HG03139 (cell line): ENCODE measurements at regions not wholly inside any gene's neighbourhood (a gene's known extent, or its start where the extent isn't known, plus 50 kb on each side); places are given as distances from the start of the nearest gene placed in this dataset.

ENCODE experiments used
- ATAC-seq: cut with Tn5 transposase; IDR thresholded peaks from one replicate; pipeline ENCODE4 v1.9.1; 2021; ENCODE audit not compliant: unreplicated experiment

- ATAC-seq: no peak
Observed at GRCh38 chr2:43129676-43130547, 96.5 kb downstream of the ZFP36L2 start.

GRCh38 chr2:43128559-43128955 is 97.8 kb downstream of the ZFP36L2 start:
- ATAC-seq: no peak

- ATAC-seq: no peak
Observed at GRCh38 chr2:43127941-43128558, 98.4 kb downstream of the ZFP36L2 start.

- ATAC-seq: no peak
Observed at GRCh38 chr2:43127208-43127940, 99.0 kb downstream of the ZFP36L2 start.

- ATAC-seq: no peak
Observed at GRCh38 chr2:43126817-43127207, 99.6 kb downstream of the ZFP36L2 start.

- no peak for ATAC-seq
Observed at GRCh38 chr2:43125090-43125998, 101.1 kb downstream of the ZFP36L2 start.

- no peak for ATAC-seq
Observed at GRCh38 chr2:43124687-43125057, 101.7 kb downstream of the ZFP36L2 start.

GRCh38 chr2:43123981-43124686 is 102.3 kb downstream of the ZFP36L2 start:
- no peak for ATAC-seq

GRCh38 chr2:43123486-43123885 is 102.9 kb downstream of the ZFP36L2 start:
- ATAC-seq: no peak

- no peak for ATAC-seq
Observed at GRCh38 chr2:43123028-43123427, 103.4 kb downstream of the ZFP36L2 start.

GRCh38 chr2:43121580-43122314 is 104.7 kb downstream of the ZFP36L2 start:
- no peak for ATAC-seq

- ATAC-seq: no peak
Observed at GRCh38 chr2:43119303-43119702, 107.1 kb downstream of the ZFP36L2 start.

- ATAC-seq: no peak
Observed at GRCh38 chr2:43117521-43118143, 108.8 kb downstream of the ZFP36L2 start.

GRCh38 chr2:43116988-43117387 is 109.4 kb downstream of the ZFP36L2 start:
- no peak for ATAC-seq

- ATAC-seq: no peak
Observed at GRCh38 chr2:43115881-43116280, 110.5 kb downstream of the ZFP36L2 start.

- ATAC-seq: no peak
Observed at GRCh38 chr2:43114210-43114609, 112.2 kb downstream of the ZFP36L2 start.

- no peak for ATAC-seq
Observed at GRCh38 chr2:43111788-43112554, 114.4 kb downstream of the ZFP36L2 start.

- no peak for ATAC-seq
Observed at GRCh38 chr2:43110442-43110871, 115.9 kb downstream of the ZFP36L2 start.
